ENCODE measurements at regions not wholly inside any gene's neighbourhood (a gene's known extent, or its start where the extent isn't known, plus 50 kb on each side); places are given as distances from the start of the nearest gene placed in this dataset.

DNA sequence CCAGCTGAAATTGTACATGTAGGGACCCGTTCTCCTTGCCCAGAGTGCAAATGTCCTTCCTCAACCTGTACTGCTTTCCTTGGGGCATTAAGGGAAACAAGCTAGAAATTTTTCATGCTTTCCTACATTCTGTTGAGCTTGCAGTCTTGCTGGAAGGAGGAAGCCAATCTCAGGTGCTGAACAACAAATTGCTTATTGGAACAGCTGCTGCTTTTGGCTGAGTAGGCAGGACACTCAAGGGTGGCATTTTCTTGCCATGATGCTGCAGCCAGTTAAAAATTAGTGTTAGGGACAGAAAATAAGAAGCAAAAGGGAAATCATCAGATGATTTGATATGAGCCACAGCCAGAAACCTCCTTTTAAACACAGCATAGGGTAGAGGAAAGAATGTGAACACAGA, 223.7 kb downstream of the QDPR start:
- H3K9ac ChIP-seq (ENCODE audit: insufficient read depth, low read length, poor library complexity, severe bottlenecking): no peak overlapping the region
- no peak overlapping the region for H3K4me3 ChIP-seq (replicated peaks in 1 of 3; ENCODE audit: low read depth in 2 of 3, low read length in 3 of 3)
- Mint-ChIP-seq H3K36me3 (no peaks in the 10 kb centered on the region), H3K9me3 (peaks cover 0 to 6% (median 2%) of the 10 kb centered on the region in 7 donors), H3K4me1 (no peaks in the 10 kb centered on the region), H3K27me3 (ENCODE audit: low read depth in 3 of 3) (peaks cover 0 to 3% (median 2%) of the 10 kb centered on the region in 3 donors), H3K27ac (no peak overlapping the region), H3K4me3 (no peak overlapping the region)
- H3K4me2 ChIP-seq (replicated peaks; ENCODE audit: extremely low read depth, low read length, poor library complexity, severe bottlenecking): no peak overlapping the region
- no peaks in the 10 kb centered on the region for H3K4me1 ChIP-seq (ENCODE audit: control insufficient read depth in 1 of 2, insufficient read depth in 2 of 2, low read length in 2 of 2)
- no peak overlapping the region for H2AFZ ChIP-seq (ENCODE audit: insufficient read depth, low read depth, low read length, poor library complexity, severe bottlenecking)
- H4K20me1 ChIP-seq (ENCODE audit: insufficient read depth, low read length): no peaks in the 10 kb centered on the region
- no peaks in the 10 kb centered on the region for H3K79me2 ChIP-seq (ENCODE audit: insufficient read depth, low read length)
- TF ChIP-seq, protein P1, sequence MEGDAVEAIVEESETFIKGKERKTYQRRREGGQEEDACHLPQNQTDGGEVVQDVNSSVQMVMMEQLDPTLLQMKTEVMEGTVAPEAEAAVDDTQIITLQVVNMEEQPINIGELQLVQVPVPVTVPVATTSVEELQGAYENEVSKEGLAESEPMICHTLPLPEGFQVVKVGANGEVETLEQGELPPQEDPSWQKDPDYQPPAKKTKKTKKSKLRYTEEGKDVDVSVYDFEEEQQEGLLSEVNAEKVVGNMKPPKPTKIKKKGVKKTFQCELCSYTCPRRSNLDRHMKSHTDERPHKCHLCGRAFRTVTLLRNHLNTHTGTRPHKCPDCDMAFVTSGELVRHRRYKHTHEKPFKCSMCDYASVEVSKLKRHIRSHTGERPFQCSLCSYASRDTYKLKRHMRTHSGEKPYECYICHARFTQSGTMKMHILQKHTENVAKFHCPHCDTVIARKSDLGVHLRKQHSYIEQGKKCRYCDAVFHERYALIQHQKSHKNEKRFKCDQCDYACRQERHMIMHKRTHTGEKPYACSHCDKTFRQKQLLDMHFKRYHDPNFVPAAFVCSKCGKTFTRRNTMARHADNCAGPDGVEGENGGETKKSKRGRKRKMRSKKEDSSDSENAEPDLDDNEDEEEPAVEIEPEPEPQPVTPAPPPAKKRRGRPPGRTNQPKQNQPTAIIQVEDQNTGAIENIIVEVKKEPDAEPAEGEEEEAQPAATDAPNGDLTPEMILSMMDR (IDR thresholded peaks at IDR 0.05): no peak
- H3K9me3 ChIP-seq (replicated peaks in 1 of 2; ENCODE audit: control insufficient read depth in 1 of 2, insufficient read depth in 1 of 2, low read length in 2 of 2): no peaks in the 10 kb centered on the region
- no CpG with 5 or more reads among the region's 1 CpG for WGBS (ENCODE audit: insufficient coverage)
- H3K27ac ChIP-seq (ENCODE audit: low read depth in 1 of 2, low read length in 2 of 2): no peak overlapping the region
- intact Hi-C loops (cut with micrococcal nuclease): no loop called here
- DNase-seq: no peak
- no peaks in the 10 kb centered on the region for H3K27me3 ChIP-seq (ENCODE audit: control insufficient read depth in 2 of 2, insufficient read depth in 2 of 2, low read length in 2 of 2)
- H3K36me3 ChIP-seq (replicated peaks in 1 of 2; ENCODE audit: control insufficient read depth in 1 of 2, insufficient read depth in 2 of 2, low read length in 2 of 2): no peaks in the 10 kb centered on the region

DNA sequence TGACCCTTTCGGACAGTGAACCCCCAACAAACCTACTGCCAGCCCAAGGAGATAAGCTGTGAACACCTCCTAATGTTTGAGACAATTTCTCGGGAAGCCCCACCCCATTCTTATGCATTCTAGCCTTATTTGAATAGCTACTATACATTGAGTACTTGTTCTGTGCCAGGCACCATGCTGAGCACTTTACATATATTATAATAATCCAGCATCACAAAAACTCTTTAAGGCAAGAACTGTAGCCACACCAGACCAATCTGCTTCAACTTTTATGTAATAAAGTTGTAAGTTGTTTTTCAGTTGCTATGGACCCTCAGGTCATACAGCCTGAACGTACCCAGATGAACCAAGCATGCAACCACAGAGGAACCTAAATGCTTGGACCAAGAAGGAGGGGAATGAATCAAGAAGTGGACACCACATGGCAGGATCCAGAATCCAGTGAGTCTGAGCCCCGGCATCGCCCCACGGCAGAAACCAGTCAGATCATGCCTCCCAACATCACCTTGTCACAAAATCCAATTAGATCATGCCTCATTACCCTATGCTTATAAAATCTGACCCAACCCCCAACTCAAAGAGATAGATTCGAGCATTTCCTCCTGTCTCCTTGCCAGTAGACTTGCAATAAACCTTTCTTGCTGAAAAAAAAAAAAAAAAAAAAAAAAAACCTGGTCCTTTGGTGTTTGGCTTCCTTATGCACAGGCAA, 225.0 kb downstream of the QDPR start:
- Histone ChIP-seq H3K36me3 (replicated peaks in 1 of 2; ENCODE audit: control insufficient read depth in 1 of 2, insufficient read depth in 2 of 2, low read length in 2 of 2) (no peaks in the 10 kb centered on the region), H2AFZ (ENCODE audit: insufficient read depth, low read depth, low read length, poor library complexity, severe bottlenecking) (no peak overlapping the region), H3K9ac (ENCODE audit: insufficient read depth, low read length, poor library complexity, severe bottlenecking) (no peak overlapping the region), H3K79me2 (ENCODE audit: insufficient read depth, low read length) (no peaks in the 10 kb centered on the region), H3K27me3 (ENCODE audit: control insufficient read depth in 2 of 2, insufficient read depth in 2 of 2, low read length in 2 of 2) (no peaks in the 10 kb centered on the region), H3K27ac (ENCODE audit: low read depth in 1 of 2, low read length in 2 of 2) (no peak overlapping the region), H3K4me1 (ENCODE audit: control insufficient read depth in 1 of 2, insufficient read depth in 2 of 2, low read length in 2 of 2) (no peaks in the 10 kb centered on the region), H3K4me3 (replicated peaks in 1 of 3; ENCODE audit: low read depth in 2 of 3, low read length in 3 of 3) (no peak overlapping the region), H3K9me3 (replicated peaks in 1 of 2; ENCODE audit: control insufficient read depth in 1 of 2, insufficient read depth in 1 of 2, low read length in 2 of 2) (no peaks in the 10 kb centered on the region), H3K4me2 (replicated peaks; ENCODE audit: extremely low read depth, low read length, poor library complexity, severe bottlenecking) (no peak overlapping the region), H4K20me1 (ENCODE audit: insufficient read depth, low read length) (no peaks in the 10 kb centered on the region)
- Mint-ChIP-seq H3K4me3 (no peak overlapping the region), H3K27ac (peak overlapping the region in 1 of 7 donors; percentile 6), H3K27me3 (ENCODE audit: low read depth in 3 of 3) (peaks cover 2 to 4% (median 3%) of the 10 kb centered on the region in 3 donors), H3K4me1 (no peaks in the 10 kb centered on the region), H3K36me3 (no peaks in the 10 kb centered on the region), H3K9me3 (peaks cover 0 to 3% (median 0%) of the 10 kb centered on the region in 7 donors)
- intact Hi-C loops (cut with micrococcal nuclease): no loop called here
- TF ChIP-seq, protein P1 (IDR thresholded peaks at IDR 0.05): no peak
- 79% methylated on average over 3 of the region's 7 CpGs for WGBS (ENCODE audit: insufficient coverage)
- DNase-seq: no peak
